UCSD-AML1 (cell line): ENCODE measurements at regions not wholly inside any gene's neighbourhood (a gene's known extent, or its start where the extent isn't known, plus 50 kb on each side); places are given as distances from the start of the nearest gene placed in this dataset.
"Not testable (repeated sequence)": the region's sequence is repeated elsewhere in the genome, so short reads cannot be mapped to it uniquely, and the experiment has no call there.

ENCODE experiments used
- DNase-seq: peaks from one replicate; lab custom pipeline; 2025; ENCODE audit not compliant: unreplicated experiment; lab: John Stamatoyannopoulos, UW

- no peak for DNase-seq
Observed at GRCh38 chr6:66558189-66558588, 851.2 kb upstream of the EYS start.

GRCh38 chr6:66556936-66557335, 849.9 kb upstream of the EYS start:
- DNase-seq: no peak

GRCh38 chr6:66555082-66555481, 848.1 kb upstream of the EYS start:
- no peak for DNase-seq

- no peak for DNase-seq
Observed at GRCh38 chr6:66553441-66553840, 846.4 kb upstream of the EYS start.

- no peak for DNase-seq
Observed at GRCh38 chr6:66538551-66539135, 831.6 kb upstream of the EYS start.

- no peak for DNase-seq
Observed at GRCh38 chr6:66533921-66534404, 826.9 kb upstream of the EYS start.

GRCh38 chr6:66526061-66526460, 819.0 kb upstream of the EYS start:
- no peak for DNase-seq

- no peak for DNase-seq
Observed at GRCh38 chr6:66522864-66523263, 815.8 kb upstream of the EYS start.

GRCh38 chr6:66516377-66516776, 809.4 kb upstream of the EYS start:
- DNase-seq: no peak

GRCh38 chr6:66508433-66508832, 801.4 kb upstream of the EYS start:
- no peak for DNase-seq

- no peak for DNase-seq
Observed at GRCh38 chr6:66499851-66500250, 792.8 kb upstream of the EYS start.

- no peak for DNase-seq
Observed at GRCh38 chr6:66496659-66497058, 789.6 kb upstream of the EYS start.

GRCh38 chr6:66494643-66495042, 787.6 kb upstream of the EYS start:
- DNase-seq: not testable (repeated sequence)

- no peak for DNase-seq
Observed at GRCh38 chr6:66489269-66489987, 782.4 kb upstream of the EYS start.

- no peak for DNase-seq
Observed at GRCh38 chr6:66481216-66481615, 774.2 kb upstream of the EYS start.

GRCh38 chr6:66478705-66479104, 771.7 kb upstream of the EYS start:
- no peak for DNase-seq

- DNase-seq: no peak
Observed at GRCh38 chr6:66435321-66435720, 728.3 kb upstream of the EYS start.

GRCh38 chr6:66429210-66429609, 722.2 kb upstream of the EYS start:
- DNase-seq: no peak

- DNase-seq: no peak
Observed at GRCh38 chr6:66423047-66423446, 716.0 kb upstream of the EYS start.

- no peak for DNase-seq
Observed at GRCh38 chr6:66421570-66421969, 714.5 kb upstream of the EYS start.

- no peak for DNase-seq
Observed at GRCh38 chr6:66418906-66419305, 711.9 kb upstream of the EYS start.

GRCh38 chr6:66403966-66404365, 696.9 kb upstream of the EYS start:
- DNase-seq: no peak

- DNase-seq: no peak
Observed at GRCh38 chr6:66402873-66403272, 695.8 kb upstream of the EYS start.
